GM12878 (cell line): ENCODE measurements at regions not wholly inside any gene's neighbourhood (a gene's known extent, or its start where the extent isn't known, plus 50 kb on each side); places are given as distances from the start of the nearest gene placed in this dataset.

Experiments used
- CHD2 ChIP-seq: IDR thresholded peaks from 2 replicates; pipeline ENCODE4 v1.6.1; 2011; ENCODE audit warnings: low read depth, low read length, improper control_type of control experiment, borderline replicate concordance
- FOS ChIP-seq: IDR thresholded peaks from 3 replicates; pipeline ENCODE4 v1.6.1; 2011; ENCODE audit warnings: borderline replicate concordance; ENCODE audit not compliant: insufficient read length; ENCODE audit errors: extremely low read depth
- NFIC ChIP-seq: IDR thresholded peaks from 2 replicates; pipeline ENCODE4 v1.6.1; 2012; ENCODE audit warnings: low read depth, mild to moderate bottlenecking, inconsistent platforms, low read length, moderate library complexity
- POLR2AphosphoS5 ChIP-seq: IDR thresholded peaks from 2 replicates; pipeline ENCODE4 v1.6.1; 2011; ENCODE audit warnings: mild to moderate bottlenecking, low read length, inconsistent platforms
- SMC3 ChIP-seq: IDR thresholded peaks from 2 replicates; pipeline ENCODE4 v1.6.1; 2011; ENCODE audit warnings: low read length, improper control_type of control experiment, borderline replicate concordance
- SP1 ChIP-seq: IDR thresholded peaks from one replicate; pipeline ENCODE4 v1.6.1; 2011; ENCODE audit warnings: low read depth, low read length
- SPI1 ChIP-seq: IDR thresholded peaks from 2 replicates; pipeline ENCODE4 v1.6.1; 2011; ENCODE audit warnings: low read depth, mild to moderate bottlenecking, low read length, moderate library complexity, borderline replicate concordance; ENCODE audit not compliant: insufficient read depth
- SREBF2 ChIP-seq: IDR thresholded peaks from 2 replicates; pipeline ENCODE4 v1.6.1; 2012; ENCODE audit warnings: mild to moderate bottlenecking, low read length
- TAF1 ChIP-seq: IDR thresholded peaks from 2 replicates; pipeline ENCODE4 v1.6.1; 2011; ENCODE audit warnings: mild to moderate bottlenecking, low read depth, low read length, borderline replicate concordance
- ZNF384 ChIP-seq: IDR thresholded peaks from 2 replicates; pipeline ENCODE4 v1.6.1; 2012; ENCODE audit warnings: low read depth, mild to moderate bottlenecking, low read length, improper control_type of control experiment, borderline replicate concordance
- TF ChIP-seq, protein P1 (sequence below): fragments of 450-650 bp; IDR thresholded peaks from 2 replicates; pipeline ENCODE4 v1.6.1; 2017; ENCODE audit warnings: low read depth, mild to moderate bottlenecking, moderate library complexity
- TF ChIP-seq, protein P2 (sequence below), 3 experiments: IDR thresholded peaks in 2 of 3; conservative IDR thresholded peaks in 1 of 3; 2 replicates each; pipeline ENCODE4 v1.5.1; 2011; ENCODE audit warnings: low read depth in 3 of 3, low read length in 3 of 3, mild to moderate bottlenecking in 3 of 3, control low read depth in 2 of 3, moderate library complexity in 2 of 3, inconsistent platforms in 1 of 3, mixed read lengths in 1 of 3; ENCODE audit not compliant: control insufficient read depth in 2 of 3, insufficient read depth in 1 of 3; ENCODE audit errors: extremely low read depth in 1 of 3
- TF ChIP-seq, protein P3 (sequence below): fragments of 450-650 bp; IDR thresholded peaks from 2 replicates; pipeline ENCODE4 v1.6.1; 2017; ENCODE audit warnings: antibody characterized with exemption, mild to moderate bottlenecking, moderate library complexity

DNA sequence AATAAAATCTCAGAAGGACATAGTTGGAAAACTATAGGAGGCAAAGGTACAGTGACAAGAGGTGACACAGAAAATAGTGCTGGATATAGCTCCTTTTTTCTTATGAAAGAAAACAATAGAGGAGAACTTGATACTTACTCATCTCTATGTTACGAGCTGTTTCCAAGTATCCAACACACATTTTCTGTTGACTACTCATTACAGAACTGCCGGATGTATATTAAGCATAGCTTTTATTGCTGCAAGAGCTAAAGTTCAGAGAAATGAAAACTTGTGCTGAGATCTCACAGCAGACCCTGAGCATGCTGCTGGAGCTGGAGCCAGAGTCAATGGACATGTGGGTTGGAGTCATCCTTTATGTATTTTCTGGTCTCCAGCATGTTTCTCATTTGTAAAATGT is 210.0 kb upstream of the NT5C1B start:
- TF ChIP-seq, protein P1, sequence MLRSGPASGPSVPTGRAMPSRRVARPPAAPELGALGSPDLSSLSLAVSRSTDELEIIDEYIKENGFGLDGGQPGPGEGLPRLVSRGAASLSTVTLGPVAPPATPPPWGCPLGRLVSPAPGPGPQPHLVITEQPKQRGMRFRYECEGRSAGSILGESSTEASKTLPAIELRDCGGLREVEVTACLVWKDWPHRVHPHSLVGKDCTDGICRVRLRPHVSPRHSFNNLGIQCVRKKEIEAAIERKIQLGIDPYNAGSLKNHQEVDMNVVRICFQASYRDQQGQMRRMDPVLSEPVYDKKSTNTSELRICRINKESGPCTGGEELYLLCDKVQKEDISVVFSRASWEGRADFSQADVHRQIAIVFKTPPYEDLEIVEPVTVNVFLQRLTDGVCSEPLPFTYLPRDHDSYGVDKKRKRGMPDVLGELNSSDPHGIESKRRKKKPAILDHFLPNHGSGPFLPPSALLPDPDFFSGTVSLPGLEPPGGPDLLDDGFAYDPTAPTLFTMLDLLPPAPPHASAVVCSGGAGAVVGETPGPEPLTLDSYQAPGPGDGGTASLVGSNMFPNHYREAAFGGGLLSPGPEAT: no peak
- TF ChIP-seq, protein P2, sequence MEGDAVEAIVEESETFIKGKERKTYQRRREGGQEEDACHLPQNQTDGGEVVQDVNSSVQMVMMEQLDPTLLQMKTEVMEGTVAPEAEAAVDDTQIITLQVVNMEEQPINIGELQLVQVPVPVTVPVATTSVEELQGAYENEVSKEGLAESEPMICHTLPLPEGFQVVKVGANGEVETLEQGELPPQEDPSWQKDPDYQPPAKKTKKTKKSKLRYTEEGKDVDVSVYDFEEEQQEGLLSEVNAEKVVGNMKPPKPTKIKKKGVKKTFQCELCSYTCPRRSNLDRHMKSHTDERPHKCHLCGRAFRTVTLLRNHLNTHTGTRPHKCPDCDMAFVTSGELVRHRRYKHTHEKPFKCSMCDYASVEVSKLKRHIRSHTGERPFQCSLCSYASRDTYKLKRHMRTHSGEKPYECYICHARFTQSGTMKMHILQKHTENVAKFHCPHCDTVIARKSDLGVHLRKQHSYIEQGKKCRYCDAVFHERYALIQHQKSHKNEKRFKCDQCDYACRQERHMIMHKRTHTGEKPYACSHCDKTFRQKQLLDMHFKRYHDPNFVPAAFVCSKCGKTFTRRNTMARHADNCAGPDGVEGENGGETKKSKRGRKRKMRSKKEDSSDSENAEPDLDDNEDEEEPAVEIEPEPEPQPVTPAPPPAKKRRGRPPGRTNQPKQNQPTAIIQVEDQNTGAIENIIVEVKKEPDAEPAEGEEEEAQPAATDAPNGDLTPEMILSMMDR (IDR thresholded peaks at IDR 0.05 in 2 of 3, conservative IDR thresholded peaks at IDR 0.05 in 1 of 3; ENCODE audit: control insufficient read depth in 2 of 3, extremely low read depth in 1 of 3, insufficient read depth in 1 of 3, low read depth in 3 of 3, low read length in 3 of 3): no peak
- TF ChIP-seq, protein P3, sequence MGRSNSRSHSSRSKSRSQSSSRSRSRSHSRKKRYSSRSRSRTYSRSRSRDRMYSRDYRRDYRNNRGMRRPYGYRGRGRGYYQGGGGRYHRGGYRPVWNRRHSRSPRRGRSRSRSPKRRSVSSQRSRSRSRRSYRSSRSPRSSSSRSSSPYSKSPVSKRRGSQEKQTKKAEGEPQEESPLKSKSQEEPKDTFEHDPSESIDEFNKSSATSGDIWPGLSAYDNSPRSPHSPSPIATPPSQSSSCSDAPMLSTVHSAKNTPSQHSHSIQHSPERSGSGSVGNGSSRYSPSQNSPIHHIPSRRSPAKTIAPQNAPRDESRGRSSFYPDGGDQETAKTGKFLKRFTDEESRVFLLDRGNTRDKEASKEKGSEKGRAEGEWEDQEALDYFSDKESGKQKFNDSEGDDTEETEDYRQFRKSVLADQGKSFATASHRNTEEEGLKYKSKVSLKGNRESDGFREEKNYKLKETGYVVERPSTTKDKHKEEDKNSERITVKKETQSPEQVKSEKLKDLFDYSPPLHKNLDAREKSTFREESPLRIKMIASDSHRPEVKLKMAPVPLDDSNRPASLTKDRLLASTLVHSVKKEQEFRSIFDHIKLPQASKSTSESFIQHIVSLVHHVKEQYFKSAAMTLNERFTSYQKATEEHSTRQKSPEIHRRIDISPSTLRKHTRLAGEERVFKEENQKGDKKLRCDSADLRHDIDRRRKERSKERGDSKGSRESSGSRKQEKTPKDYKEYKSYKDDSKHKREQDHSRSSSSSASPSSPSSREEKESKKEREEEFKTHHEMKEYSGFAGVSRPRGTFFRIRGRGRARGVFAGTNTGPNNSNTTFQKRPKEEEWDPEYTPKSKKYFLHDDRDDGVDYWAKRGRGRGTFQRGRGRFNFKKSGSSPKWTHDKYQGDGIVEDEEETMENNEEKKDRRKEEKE: no peak
- TF ChIP-seq FOS (no peak), NFIC (no peak), SP1 (no peak), CHD2 (no peak), SREBF2 (no peak), ZNF384 (no peak), POLR2AphosphoS5 (no peak), SPI1 (no peak), SMC3 (no peak), TAF1 (no peak)
